Stromal cell of bone marrow (primary cell): ENCODE measurements at regions not wholly inside any gene's neighbourhood (a gene's known extent, or its start where the extent isn't known, plus 50 kb on each side); places are given as distances from the start of the nearest gene placed in this dataset.

Experiments used
- DNase-seq: peaks from one replicate; pipeline ENCODE4 v3.0.0-alpha.2; 2012; ENCODE audit warnings: low read depth

- DNase-seq, result no peak
Observed at GRCh38 chr20:52864916-52865605, 107.1 kb upstream of the TSHZ2 start.

- peak; percentile 42 for DNase-seq
Observed at GRCh38 chr20:52859156-52859876, 112.8 kb upstream of the TSHZ2 start.

GRCh38 chr20:52852714-52853113 lies 119.4 kb upstream of the TSHZ2 start:
- DNase-seq, result no peak

GRCh38 chr20:52847731-52848359 lies 124.3 kb upstream of the TSHZ2 start:
- no peak for DNase-seq

GRCh38 chr20:52847029-52847660 lies 125.0 kb upstream of the TSHZ2 start:
- no peak for DNase-seq

GRCh38 chr20:52845044-52845443 lies 127.1 kb upstream of the TSHZ2 start:
- DNase-seq, result no peak

- DNase-seq, result no peak
Observed at GRCh38 chr20:52843425-52843824, 128.7 kb upstream of the TSHZ2 start.

GRCh38 chr20:52841003-52841402 lies 131.2 kb upstream of the TSHZ2 start:
- DNase-seq, result no peak

- no peak for DNase-seq
Observed at GRCh38 chr20:52840041-52840440, 132.1 kb upstream of the TSHZ2 start.

GRCh38 chr20:52838510-52839241 lies 133.5 kb upstream of the TSHZ2 start:
- DNase-seq, result no peak

- no peak for DNase-seq
Observed at GRCh38 chr20:52837378-52837777, 134.8 kb upstream of the TSHZ2 start.

- no peak for DNase-seq
Observed at GRCh38 chr20:52833901-52834300, 138.3 kb upstream of the TSHZ2 start.

- DNase-seq, result no peak
Observed at GRCh38 chr20:52832151-52832774, 139.9 kb upstream of the TSHZ2 start.

GRCh38 chr20:52830598-52830997 lies 141.6 kb upstream of the TSHZ2 start:
- no peak for DNase-seq

GRCh38 chr20:52829111-52829510 lies 143.0 kb upstream of the TSHZ2 start:
- DNase-seq, result no peak

GRCh38 chr20:52828199-52828598 lies 144.0 kb upstream of the TSHZ2 start:
- peak; percentile 22 for DNase-seq

- no peak for DNase-seq
Observed at GRCh38 chr20:52826722-52827121, 145.4 kb upstream of the TSHZ2 start.

GRCh38 chr20:52826321-52826720 lies 145.8 kb upstream of the TSHZ2 start:
- DNase-seq, result no peak

- DNase-seq, result no peak
Observed at GRCh38 chr20:52824494-52825216, 147.5 kb upstream of the TSHZ2 start.

- DNase-seq, result no peak
Observed at GRCh38 chr20:52823303-52823702, 148.9 kb upstream of the TSHZ2 start.
